ENCODE measurements at regions not wholly inside any gene's neighbourhood (a gene's known extent, or its start where the extent isn't known, plus 50 kb on each side); places are given as distances from the start of the nearest gene placed in this dataset.

GRCh38 chr12:19034937-19035336 is 94.6 kb upstream of the PLEKHA5 start:
- Histone ChIP-seq H3K27me3 (ENCODE audit: control insufficient read depth in 1 of 2, insufficient read depth in 2 of 2, low read length in 2 of 2) (no peaks in the 10 kb centered on the region), H3K36me3 (ENCODE audit: control insufficient read depth in 1 of 2, insufficient read depth in 2 of 2, low read length in 2 of 2) (no peaks in the 10 kb centered on the region), H3K9ac (ENCODE audit: low read depth in 1 of 2, low read length in 2 of 2) (no peak overlapping the region), H3K27ac (ENCODE audit: low read depth, low read length) (no peak overlapping the region), H3K4me1 (ENCODE audit: control insufficient read depth in 1 of 2, insufficient read depth in 2 of 2, low read length in 2 of 2) (peaks cover 0 to 4% of the 10 kb centered on the region in 2 donors), H3K4me3 (ENCODE audit: low read depth in 1 of 2, low read length in 2 of 2) (no peak overlapping the region), H3K9me3 (ENCODE audit: control insufficient read depth in 1 of 2, low read length in 2 of 2) (peaks cover 0 to 6% of the 10 kb centered on the region in 2 donors)

DNA sequence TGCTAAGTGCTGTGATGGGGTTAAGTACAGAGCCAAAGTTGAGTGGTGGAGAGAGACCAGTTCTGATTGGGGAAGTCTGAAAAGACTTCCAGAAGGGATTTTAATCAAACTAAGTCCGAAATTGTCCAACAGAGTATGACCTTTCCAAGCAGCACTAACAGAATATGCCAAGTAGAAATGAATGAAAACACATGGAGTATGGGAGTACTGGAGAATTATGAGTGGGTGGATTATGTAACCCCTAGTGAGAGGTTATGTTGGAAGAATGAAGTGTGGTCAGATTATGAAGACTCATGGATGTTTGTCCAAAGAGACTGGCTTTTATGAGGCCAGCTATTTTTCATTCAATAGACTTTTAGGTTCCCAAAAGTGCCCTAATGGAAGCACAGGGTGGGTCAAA is 94.0 kb upstream of the PLEKHA5 start:
- H3K4me3 ChIP-seq (ENCODE audit: low read depth in 1 of 2, low read length in 2 of 2), result no peak overlapping the region
- peaks cover 0 to 4% of the 10 kb centered on the region in 2 donors for H3K4me1 ChIP-seq (ENCODE audit: control insufficient read depth in 1 of 2, insufficient read depth in 2 of 2, low read length in 2 of 2)
- H3K27ac ChIP-seq (ENCODE audit: low read depth, low read length), result no peak overlapping the region
- no peaks in the 10 kb centered on the region for H3K27me3 ChIP-seq (ENCODE audit: control insufficient read depth in 1 of 2, insufficient read depth in 2 of 2, low read length in 2 of 2)
- H3K9me3 ChIP-seq (ENCODE audit: control insufficient read depth in 1 of 2, low read length in 2 of 2), result peaks cover 0 to 6% of the 10 kb centered on the region in 2 donors
- H3K9ac ChIP-seq (ENCODE audit: low read depth in 1 of 2, low read length in 2 of 2), result no peak overlapping the region
- H3K36me3 ChIP-seq (ENCODE audit: control insufficient read depth in 1 of 2, insufficient read depth in 2 of 2, low read length in 2 of 2), result no peaks in the 10 kb centered on the region

- H3K36me3 ChIP-seq (ENCODE audit: control insufficient read depth in 1 of 2, insufficient read depth in 2 of 2, low read length in 2 of 2), result no peaks in the 10 kb centered on the region
- no peak overlapping the region for H3K9ac ChIP-seq (ENCODE audit: low read depth in 1 of 2, low read length in 2 of 2)
- no peak overlapping the region for H3K4me3 ChIP-seq (ENCODE audit: low read depth in 1 of 2, low read length in 2 of 2)
- no peaks in the 10 kb centered on the region for H3K27me3 ChIP-seq (ENCODE audit: control insufficient read depth in 1 of 2, insufficient read depth in 2 of 2, low read length in 2 of 2)
- H3K9me3 ChIP-seq (ENCODE audit: control insufficient read depth in 1 of 2, low read length in 2 of 2), result peaks cover 0 to 6% of the 10 kb centered on the region in 2 donors
- H3K27ac ChIP-seq (ENCODE audit: low read depth, low read length), result no peak overlapping the region
- peaks cover 0 to 4% of the 10 kb centered on the region in 2 donors for H3K4me1 ChIP-seq (ENCODE audit: control insufficient read depth in 1 of 2, insufficient read depth in 2 of 2, low read length in 2 of 2)
These were observed 92.7 kb upstream of the PLEKHA5 start for GRCh38 chr12:19036673-19037357.

GRCh38 chr12:19038209-19038608 is 91.3 kb upstream of the PLEKHA5 start:
- Histone ChIP-seq H3K4me3 (ENCODE audit: low read depth in 1 of 2, low read length in 2 of 2) (no peak overlapping the region), H3K36me3 (ENCODE audit: control insufficient read depth in 1 of 2, insufficient read depth in 2 of 2, low read length in 2 of 2) (no peaks in the 10 kb centered on the region), H3K27me3 (ENCODE audit: control insufficient read depth in 1 of 2, insufficient read depth in 2 of 2, low read length in 2 of 2) (no peaks in the 10 kb centered on the region), H3K9me3 (ENCODE audit: control insufficient read depth in 1 of 2, low read length in 2 of 2) (no peaks in the 10 kb centered on the region), H3K9ac (ENCODE audit: low read depth in 1 of 2, low read length in 2 of 2) (no peak overlapping the region), H3K4me1 (ENCODE audit: control insufficient read depth in 1 of 2, insufficient read depth in 2 of 2, low read length in 2 of 2) (peaks cover 0 to 4% of the 10 kb centered on the region in 2 donors), H3K27ac (ENCODE audit: low read depth, low read length) (no peak overlapping the region)

GRCh38 chr12:19039515-19039914 is 90.0 kb upstream of the PLEKHA5 start:
- Histone ChIP-seq H3K36me3 (ENCODE audit: control insufficient read depth in 1 of 2, insufficient read depth in 2 of 2, low read length in 2 of 2) (no peaks in the 10 kb centered on the region), H3K27ac (ENCODE audit: low read depth, low read length) (no peak overlapping the region), H3K4me1 (ENCODE audit: control insufficient read depth in 1 of 2, insufficient read depth in 2 of 2, low read length in 2 of 2) (peaks cover 0 to 4% of the 10 kb centered on the region in 2 donors), H3K9ac (ENCODE audit: low read depth in 1 of 2, low read length in 2 of 2) (no peak overlapping the region), H3K9me3 (ENCODE audit: control insufficient read depth in 1 of 2, low read length in 2 of 2) (no peaks in the 10 kb centered on the region), H3K27me3 (ENCODE audit: control insufficient read depth in 1 of 2, insufficient read depth in 2 of 2, low read length in 2 of 2) (no peaks in the 10 kb centered on the region), H3K4me3 (ENCODE audit: low read depth in 1 of 2, low read length in 2 of 2) (no peak overlapping the region)

- Histone ChIP-seq H3K4me3 (ENCODE audit: low read depth in 1 of 2, low read length in 2 of 2) (no peak overlapping the region), H3K27me3 (ENCODE audit: control insufficient read depth in 1 of 2, insufficient read depth in 2 of 2, low read length in 2 of 2) (no peaks in the 10 kb centered on the region), H3K9me3 (ENCODE audit: control insufficient read depth in 1 of 2, low read length in 2 of 2) (no peaks in the 10 kb centered on the region), H3K9ac (ENCODE audit: low read depth in 1 of 2, low read length in 2 of 2) (no peak overlapping the region), H3K36me3 (ENCODE audit: control insufficient read depth in 1 of 2, insufficient read depth in 2 of 2, low read length in 2 of 2) (no peaks in the 10 kb centered on the region), H3K4me1 (ENCODE audit: control insufficient read depth in 1 of 2, insufficient read depth in 2 of 2, low read length in 2 of 2) (peaks cover 0 to 5% of the 10 kb centered on the region in 2 donors), H3K27ac (ENCODE audit: low read depth, low read length) (no peak overlapping the region)
These were observed 87.3 kb upstream of the PLEKHA5 start for GRCh38 chr12:19042221-19042620.

GRCh38 chr12:19044430-19044829 is 85.1 kb upstream of the PLEKHA5 start:
- H3K27ac ChIP-seq (ENCODE audit: low read depth, low read length), result no peak overlapping the region
- no peaks in the 10 kb centered on the region for H3K36me3 ChIP-seq (ENCODE audit: control insufficient read depth in 1 of 2, insufficient read depth in 2 of 2, low read length in 2 of 2)
- H3K4me1 ChIP-seq (ENCODE audit: control insufficient read depth in 1 of 2, insufficient read depth in 2 of 2, low read length in 2 of 2), result peaks cover 0 to 5% of the 10 kb centered on the region in 2 donors
- H3K9me3 ChIP-seq (ENCODE audit: control insufficient read depth in 1 of 2, low read length in 2 of 2), result no peaks in the 10 kb centered on the region
- no peaks in the 10 kb centered on the region for H3K27me3 ChIP-seq (ENCODE audit: control insufficient read depth in 1 of 2, insufficient read depth in 2 of 2, low read length in 2 of 2)
- H3K9ac ChIP-seq (ENCODE audit: low read depth in 1 of 2, low read length in 2 of 2), result no peak overlapping the region
- no peak overlapping the region for H3K4me3 ChIP-seq (ENCODE audit: low read depth in 1 of 2, low read length in 2 of 2)

GRCh38 chr12:19044891-19045290 is 84.6 kb upstream of the PLEKHA5 start:
- no peak overlapping the region for H3K27ac ChIP-seq (ENCODE audit: low read depth, low read length)
- H3K9me3 ChIP-seq (ENCODE audit: control insufficient read depth in 1 of 2, low read length in 2 of 2), result no peaks in the 10 kb centered on the region
- no peak overlapping the region for H3K4me3 ChIP-seq (ENCODE audit: low read depth in 1 of 2, low read length in 2 of 2)
- H3K4me1 ChIP-seq (ENCODE audit: control insufficient read depth in 1 of 2, insufficient read depth in 2 of 2, low read length in 2 of 2), result peaks cover 0 to 5% of the 10 kb centered on the region in 2 donors
- no peaks in the 10 kb centered on the region for H3K27me3 ChIP-seq (ENCODE audit: control insufficient read depth in 1 of 2, insufficient read depth in 2 of 2, low read length in 2 of 2)
- H3K36me3 ChIP-seq (ENCODE audit: control insufficient read depth in 1 of 2, insufficient read depth in 2 of 2, low read length in 2 of 2), result no peaks in the 10 kb centered on the region
- no peak overlapping the region for H3K9ac ChIP-seq (ENCODE audit: low read depth in 1 of 2, low read length in 2 of 2)

GRCh38 chr12:19045426-19045825 is 84.1 kb upstream of the PLEKHA5 start:
- H3K9ac ChIP-seq (ENCODE audit: low read depth in 1 of 2, low read length in 2 of 2), result no peak overlapping the region
- H3K27ac ChIP-seq (ENCODE audit: low read depth, low read length), result no peak overlapping the region
- peaks cover 0 to 5% of the 10 kb centered on the region in 2 donors for H3K4me1 ChIP-seq (ENCODE audit: control insufficient read depth in 1 of 2, insufficient read depth in 2 of 2, low read length in 2 of 2)
- no peaks in the 10 kb centered on the region for H3K27me3 ChIP-seq (ENCODE audit: control insufficient read depth in 1 of 2, insufficient read depth in 2 of 2, low read length in 2 of 2)
- H3K9me3 ChIP-seq (ENCODE audit: control insufficient read depth in 1 of 2, low read length in 2 of 2), result no peaks in the 10 kb centered on the region
- H3K4me3 ChIP-seq (ENCODE audit: low read depth in 1 of 2, low read length in 2 of 2), result no peak overlapping the region
- H3K36me3 ChIP-seq (ENCODE audit: control insufficient read depth in 1 of 2, insufficient read depth in 2 of 2, low read length in 2 of 2), result no peaks in the 10 kb centered on the region

GRCh38 chr12:19048943-19049342 is 80.6 kb upstream of the PLEKHA5 start:
- Histone ChIP-seq H3K4me3 (ENCODE audit: low read depth in 1 of 2, low read length in 2 of 2) (no peak overlapping the region), H3K9me3 (ENCODE audit: control insufficient read depth in 1 of 2, low read length in 2 of 2) (no peaks in the 10 kb centered on the region), H3K9ac (ENCODE audit: low read depth in 1 of 2, low read length in 2 of 2) (no peak overlapping the region), H3K4me1 (ENCODE audit: control insufficient read depth in 1 of 2, insufficient read depth in 2 of 2, low read length in 2 of 2) (peaks cover 0 to 5% of the 10 kb centered on the region in 2 donors), H3K36me3 (ENCODE audit: control insufficient read depth in 1 of 2, insufficient read depth in 2 of 2, low read length in 2 of 2) (no peaks in the 10 kb centered on the region), H3K27me3 (ENCODE audit: control insufficient read depth in 1 of 2, insufficient read depth in 2 of 2, low read length in 2 of 2) (no peaks in the 10 kb centered on the region), H3K27ac (ENCODE audit: low read depth, low read length) (no peak overlapping the region)

Data from duodenal mucosa (tissue), 2 donors.